Gastroesophageal sphincter (tissue), 3 donors: ENCODE measurements at regions not wholly inside any gene's neighbourhood (a gene's known extent, or its start where the extent isn't known, plus 50 kb on each side); places are given as distances from the start of the nearest gene placed in this dataset.

Experiments used
- CTCF ChIP-seq, 4 experiments: fragments of 200-600 bp in 2 of 4; fragments of 450-650 bp in 2 of 4; sonication (generic) in 1 of 4; IDR thresholded peaks; one replicate each; pipeline ENCODE4 v1.5.1; 2017 to 2019; ENCODE audit warnings: antibody characterized with exemption in 4 of 4, mild to moderate bottlenecking in 2 of 4, moderate library complexity in 2 of 4
- EP300 ChIP-seq: sonication (generic); formaldehyde crosslinking; IDR thresholded peaks from one replicate; pipeline ENCODE4 v1.6.1; 2017; ENCODE audit warnings: antibody characterized with exemption, mild to moderate bottlenecking
- POLR2A ChIP-seq, 2 donors: fragments of 450-650 bp; IDR thresholded peaks; one replicate each; pipeline ENCODE4 v1.6.1; 2017; ENCODE audit warnings: antibody characterized with exemption in 2 of 2, mild to moderate bottlenecking in 2 of 2, moderate library complexity in 1 of 2
- POLR2AphosphoS5 ChIP-seq: sonication (generic); formaldehyde crosslinking; IDR thresholded peaks from one replicate; pipeline ENCODE4 v1.6.1; 2017; ENCODE audit warnings: antibody characterized with exemption

- TF ChIP-seq POLR2AphosphoS5, result no peak
- no peak for TF ChIP-seq EP300
- TF ChIP-seq CTCF (IDR thresholded peaks at IDR 0.05), result no peak
- no peak for TF ChIP-seq POLR2A (IDR thresholded peaks at IDR 0.05)
Measured at GRCh38 chr6:9933677-9934076, 481.2 kb downstream of the TFAP2A start.
